GM21737 (cell line): ENCODE measurements at regions not wholly inside any gene's neighbourhood (a gene's known extent, or its start where the extent isn't known, plus 50 kb on each side); places are given as distances from the start of the nearest gene placed in this dataset.

Experiments
- ATAC-seq: cut with Tn5 transposase; IDR thresholded peaks from one replicate; pipeline ENCODE4 v1.9.1; 2021; ENCODE audit warnings: mild to moderate bottlenecking, moderate library complexity; ENCODE audit not compliant: unreplicated experiment

GRCh38 chr10:125460326-125460725, 222.6 kb downstream of the TEX36 start:
- ATAC-seq: no peak

GRCh38 chr10:125457406-125457805, 225.6 kb downstream of the TEX36 start:
- no peak for ATAC-seq

GRCh38 chr10:125455855-125456254, 227.1 kb downstream of the TEX36 start:
- ATAC-seq: no peak

GRCh38 chr10:125455431-125455830, 227.5 kb downstream of the TEX36 start:
- ATAC-seq: no peak

GRCh38 chr10:125451319-125451718, 231.6 kb downstream of the TEX36 start:
- ATAC-seq: no peak

- ATAC-seq: no peak
Measured at GRCh38 chr10:125450218-125450617, 232.7 kb downstream of the TEX36 start.

GRCh38 chr10:125449571-125449970, 233.4 kb downstream of the TEX36 start:
- no peak for ATAC-seq

GRCh38 chr10:125448596-125448995, 234.4 kb downstream of the TEX36 start:
- ATAC-seq: no peak

- ATAC-seq: no peak
Measured at GRCh38 chr10:125444790-125445189, 238.2 kb downstream of the TEX36 start.

- no peak for ATAC-seq
Measured at GRCh38 chr10:125442856-125443540, 240.0 kb downstream of the TEX36 start.

GRCh38 chr10:125441151-125441550, 241.8 kb downstream of the TEX36 start:
- no peak for ATAC-seq

GRCh38 chr10:125431149-125431548, 251.8 kb downstream of the TEX36 start:
- ATAC-seq: no peak

- no peak for ATAC-seq
Measured at GRCh38 chr10:125428054-125428453, 254.9 kb downstream of the TEX36 start.

GRCh38 chr10:125424191-125424847, 258.6 kb downstream of the TEX36 start:
- ATAC-seq: no peak

GRCh38 chr10:125423569-125423968, 259.4 kb downstream of the TEX36 start:
- no peak for ATAC-seq

- ATAC-seq: no peak
Measured at GRCh38 chr10:125419831-125420230, 259.5 kb upstream of the CTBP2 start.

- no peak for ATAC-seq
Measured at GRCh38 chr10:125419146-125419545, 258.8 kb upstream of the CTBP2 start.

GRCh38 chr10:125417605-125418004, 257.2 kb upstream of the CTBP2 start:
- no peak for ATAC-seq

- no peak for ATAC-seq
Measured at GRCh38 chr10:125415964-125416363, 255.6 kb upstream of the CTBP2 start.

- no peak for ATAC-seq
Measured at GRCh38 chr10:125415006-125415633, 254.8 kb upstream of the CTBP2 start.

- no peak for ATAC-seq
Measured at GRCh38 chr10:125411724-125412123, 251.4 kb upstream of the CTBP2 start.

- ATAC-seq: no peak
Measured at GRCh38 chr10:125409756-125410155, 249.4 kb upstream of the CTBP2 start.
